Cerebellar cortex (tissue), 1 donor: ENCODE measurements at regions not wholly inside any gene's neighbourhood (a gene's known extent, or its start where the extent isn't known, plus 50 kb on each side); places are given as distances from the start of the nearest gene placed in this dataset.
"Not testable (repeated sequence)": the region's sequence is repeated elsewhere in the genome, so short reads cannot be mapped to it uniquely, and the experiment has no call there.

ENCODE experiments used
- DNase-seq: peaks from one replicate; pipeline ENCODE4 v3.0.0-alpha.2; 2015; ENCODE audit warnings: low spot score

GRCh38 chr21:15614766-15615165 is 115.0 kb upstream of the USP25 start:
- DNase-seq = no peak

GRCh38 chr21:15616864-15617574 is 112.8 kb upstream of the USP25 start:
- DNase-seq = no peak

- no peak for DNase-seq
These were observed 111.8 kb upstream of the USP25 start for GRCh38 chr21:15617964-15618363.

- DNase-seq = no peak
These were observed 108.9 kb upstream of the USP25 start for GRCh38 chr21:15620892-15621291.

- DNase-seq = no peak
These were observed 105.1 kb upstream of the USP25 start for GRCh38 chr21:15624646-15625045.

GRCh38 chr21:15625363-15625762 is 104.4 kb upstream of the USP25 start:
- DNase-seq = no peak

GRCh38 chr21:15626031-15626430 is 103.8 kb upstream of the USP25 start:
- no peak for DNase-seq

- no peak for DNase-seq
These were observed 102.8 kb upstream of the USP25 start for GRCh38 chr21:15627011-15627410.

GRCh38 chr21:15627823-15628222 is 102.0 kb upstream of the USP25 start:
- no peak for DNase-seq

- no peak for DNase-seq
These were observed 98.4 kb upstream of the USP25 start for GRCh38 chr21:15631342-15631741.

GRCh38 chr21:15634541-15634940 is 95.2 kb upstream of the USP25 start:
- DNase-seq = not testable (repeated sequence)

GRCh38 chr21:15638856-15639549 is 90.8 kb upstream of the USP25 start:
- DNase-seq = no peak

- not testable (repeated sequence) for DNase-seq
These were observed 89.7 kb upstream of the USP25 start for GRCh38 chr21:15640113-15640512.

GRCh38 chr21:15644489-15644888 is 85.3 kb upstream of the USP25 start:
- no peak for DNase-seq

GRCh38 chr21:15645830-15646229 is 84.0 kb upstream of the USP25 start:
- DNase-seq = no peak

- no peak for DNase-seq
These were observed 79.0 kb upstream of the USP25 start for GRCh38 chr21:15650735-15651134.

GRCh38 chr21:15651172-15651571 is 78.6 kb upstream of the USP25 start:
- DNase-seq = no peak

- DNase-seq = no peak
These were observed 76.1 kb upstream of the USP25 start for GRCh38 chr21:15653710-15654109.

GRCh38 chr21:15654171-15654570 is 75.6 kb upstream of the USP25 start:
- DNase-seq = no peak

GRCh38 chr21:15659753-15660422 is 69.9 kb upstream of the USP25 start:
- DNase-seq = no peak

- DNase-seq = no peak
These were observed 69.4 kb upstream of the USP25 start for GRCh38 chr21:15660423-15660804.

- DNase-seq = no peak
These were observed 62.8 kb upstream of the USP25 start for GRCh38 chr21:15667010-15667409.

GRCh38 chr21:15667819-15668218 is 62.0 kb upstream of the USP25 start:
- DNase-seq = no peak
